ENCODE measurements at regions not wholly inside any gene's neighbourhood (a gene's known extent, or its start where the extent isn't known, plus 50 kb on each side); places are given as distances from the start of the nearest gene placed in this dataset.
"Not testable (repeated sequence)": the region's sequence is repeated elsewhere in the genome, so short reads cannot be mapped to it uniquely, and the experiment has no call there.

DNA sequence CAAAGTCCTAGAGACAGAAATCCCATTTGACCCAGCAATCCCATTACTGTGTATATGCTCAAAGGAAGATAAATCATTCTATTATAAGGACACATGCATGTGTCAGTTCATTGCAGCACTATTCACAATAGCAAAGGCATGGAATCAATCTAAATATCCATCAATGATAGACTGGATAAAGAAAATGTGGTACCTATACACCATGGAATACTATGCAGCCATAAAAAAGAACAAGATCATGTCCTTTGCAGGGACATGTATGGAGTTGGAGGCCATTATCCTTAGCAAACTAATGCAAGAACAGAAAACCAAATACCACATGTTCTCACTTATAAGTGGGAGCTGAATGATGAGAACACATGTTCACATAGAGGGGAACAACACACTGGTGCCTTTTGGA is 169.8 kb upstream of the ATXN1 start:
- not testable (repeated sequence) for TF ChIP-seq REST (IDR thresholded peaks at IDR 0.05; ENCODE audit: unreplicated experiment)
- TF ChIP-seq, protein P1, sequence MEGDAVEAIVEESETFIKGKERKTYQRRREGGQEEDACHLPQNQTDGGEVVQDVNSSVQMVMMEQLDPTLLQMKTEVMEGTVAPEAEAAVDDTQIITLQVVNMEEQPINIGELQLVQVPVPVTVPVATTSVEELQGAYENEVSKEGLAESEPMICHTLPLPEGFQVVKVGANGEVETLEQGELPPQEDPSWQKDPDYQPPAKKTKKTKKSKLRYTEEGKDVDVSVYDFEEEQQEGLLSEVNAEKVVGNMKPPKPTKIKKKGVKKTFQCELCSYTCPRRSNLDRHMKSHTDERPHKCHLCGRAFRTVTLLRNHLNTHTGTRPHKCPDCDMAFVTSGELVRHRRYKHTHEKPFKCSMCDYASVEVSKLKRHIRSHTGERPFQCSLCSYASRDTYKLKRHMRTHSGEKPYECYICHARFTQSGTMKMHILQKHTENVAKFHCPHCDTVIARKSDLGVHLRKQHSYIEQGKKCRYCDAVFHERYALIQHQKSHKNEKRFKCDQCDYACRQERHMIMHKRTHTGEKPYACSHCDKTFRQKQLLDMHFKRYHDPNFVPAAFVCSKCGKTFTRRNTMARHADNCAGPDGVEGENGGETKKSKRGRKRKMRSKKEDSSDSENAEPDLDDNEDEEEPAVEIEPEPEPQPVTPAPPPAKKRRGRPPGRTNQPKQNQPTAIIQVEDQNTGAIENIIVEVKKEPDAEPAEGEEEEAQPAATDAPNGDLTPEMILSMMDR (conservative IDR thresholded peaks at IDR 0.05; ENCODE audit: low read depth in 2 of 2) = not testable (repeated sequence)

All from GM23338 (cell line).